Liver (tissue), 3 donors: ENCODE measurements at regions not wholly inside any gene's neighbourhood (a gene's known extent, or its start where the extent isn't known, plus 50 kb on each side); places are given as distances from the start of the nearest gene placed in this dataset.

Experiments
- ATF3 ChIP-seq: IDR thresholded peaks from 2 replicates; pipeline ENCODE4 v1.6.1; 2016; ENCODE audit warnings: antibody characterized with exemption
- FOXA1 ChIP-seq: IDR thresholded peaks from 2 replicates; pipeline ENCODE4 v1.6.1; 2016; ENCODE audit warnings: antibody characterized with exemption
- GABPA ChIP-seq, 2 donors: IDR thresholded peaks in 1 of 2; conservative IDR thresholded peaks in 1 of 2; 2 replicates each; pipeline ENCODE4 v1.6.1; 2016; ENCODE audit warnings: antibody characterized with exemption in 2 of 2, mild to moderate bottlenecking in 1 of 2, moderate library complexity in 1 of 2
- HNF4G ChIP-seq: IDR thresholded peaks from 2 replicates; pipeline ENCODE4 v1.6.1; 2016; ENCODE audit warnings: antibody characterized with exemption
- JUND ChIP-seq, 2 donors: IDR thresholded peaks; 2 replicates each; pipeline ENCODE4 v1.6.1; 2016; ENCODE audit warnings: antibody characterized with exemption in 2 of 2
- MAX ChIP-seq: IDR thresholded peaks from 2 replicates; pipeline ENCODE4 v1.6.1; 2016; ENCODE audit warnings: antibody characterized with exemption
- RAD21 ChIP-seq, 2 donors: IDR thresholded peaks; 2 replicates each; pipeline ENCODE4 v1.6.1; 2016; ENCODE audit warnings: antibody characterized with exemption in 2 of 2, mild to moderate bottlenecking in 2 of 2
- REST ChIP-seq: IDR thresholded peaks from 2 replicates; pipeline ENCODE4 v1.6.1; 2016; ENCODE audit warnings: antibody characterized with exemption, mild to moderate bottlenecking
- RXRA ChIP-seq, 2 donors: IDR thresholded peaks; 2 replicates each; pipeline ENCODE4 v1.6.1; 2017 to 2018; ENCODE audit warnings: antibody characterized with exemption in 2 of 2, mild to moderate bottlenecking in 1 of 2
- SP1 ChIP-seq: IDR thresholded peaks from 2 replicates; pipeline ENCODE4 v1.6.1; 2018; ENCODE audit warnings: antibody characterized with exemption, mild to moderate bottlenecking
- TAF1 ChIP-seq: conservative IDR thresholded peaks from 2 replicates; pipeline ENCODE4 v1.6.1; 2016; ENCODE audit warnings: antibody characterized with exemption, mild to moderate bottlenecking
- YY1 ChIP-seq: IDR thresholded peaks from 2 replicates; pipeline ENCODE4 v1.6.1; 2016; ENCODE audit warnings: antibody characterized with exemption, mild to moderate bottlenecking
- TF ChIP-seq, protein P1 (sequence below): IDR thresholded peaks from 2 replicates; pipeline ENCODE4 v1.6.1; 2016; ENCODE audit warnings: antibody characterized with exemption
- TF ChIP-seq, protein P2 (sequence below): fragments of 150-350 bp; IDR thresholded peaks from 2 replicates; pipeline ENCODE4 v1.5.1; 2017; ENCODE audit warnings: improper control_type of control experiment, low read depth, low read length; ENCODE audit not compliant: missing input control
- donor health status: healthy.
- donor health status: healthy.

GRCh38 chr11:8799273-8799672 is 111.7 kb upstream of the AKIP1 start:
- TF ChIP-seq, protein P1, sequence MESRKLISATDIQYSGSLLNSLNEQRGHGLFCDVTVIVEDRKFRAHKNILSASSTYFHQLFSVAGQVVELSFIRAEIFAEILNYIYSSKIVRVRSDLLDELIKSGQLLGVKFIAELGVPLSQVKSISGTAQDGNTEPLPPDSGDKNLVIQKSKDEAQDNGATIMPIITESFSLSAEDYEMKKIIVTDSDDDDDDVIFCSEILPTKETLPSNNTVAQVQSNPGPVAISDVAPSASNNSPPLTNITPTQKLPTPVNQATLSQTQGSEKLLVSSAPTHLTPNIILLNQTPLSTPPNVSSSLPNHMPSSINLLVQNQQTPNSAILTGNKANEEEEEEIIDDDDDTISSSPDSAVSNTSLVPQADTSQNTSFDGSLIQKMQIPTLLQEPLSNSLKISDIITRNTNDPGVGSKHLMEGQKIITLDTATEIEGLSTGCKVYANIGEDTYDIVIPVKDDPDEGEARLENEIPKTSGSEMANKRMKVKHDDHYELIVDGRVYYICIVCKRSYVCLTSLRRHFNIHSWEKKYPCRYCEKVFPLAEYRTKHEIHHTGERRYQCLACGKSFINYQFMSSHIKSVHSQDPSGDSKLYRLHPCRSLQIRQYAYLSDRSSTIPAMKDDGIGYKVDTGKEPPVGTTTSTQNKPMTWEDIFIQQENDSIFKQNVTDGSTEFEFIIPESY: no peak
- TF ChIP-seq, protein P2, sequence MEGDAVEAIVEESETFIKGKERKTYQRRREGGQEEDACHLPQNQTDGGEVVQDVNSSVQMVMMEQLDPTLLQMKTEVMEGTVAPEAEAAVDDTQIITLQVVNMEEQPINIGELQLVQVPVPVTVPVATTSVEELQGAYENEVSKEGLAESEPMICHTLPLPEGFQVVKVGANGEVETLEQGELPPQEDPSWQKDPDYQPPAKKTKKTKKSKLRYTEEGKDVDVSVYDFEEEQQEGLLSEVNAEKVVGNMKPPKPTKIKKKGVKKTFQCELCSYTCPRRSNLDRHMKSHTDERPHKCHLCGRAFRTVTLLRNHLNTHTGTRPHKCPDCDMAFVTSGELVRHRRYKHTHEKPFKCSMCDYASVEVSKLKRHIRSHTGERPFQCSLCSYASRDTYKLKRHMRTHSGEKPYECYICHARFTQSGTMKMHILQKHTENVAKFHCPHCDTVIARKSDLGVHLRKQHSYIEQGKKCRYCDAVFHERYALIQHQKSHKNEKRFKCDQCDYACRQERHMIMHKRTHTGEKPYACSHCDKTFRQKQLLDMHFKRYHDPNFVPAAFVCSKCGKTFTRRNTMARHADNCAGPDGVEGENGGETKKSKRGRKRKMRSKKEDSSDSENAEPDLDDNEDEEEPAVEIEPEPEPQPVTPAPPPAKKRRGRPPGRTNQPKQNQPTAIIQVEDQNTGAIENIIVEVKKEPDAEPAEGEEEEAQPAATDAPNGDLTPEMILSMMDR: no peak
- no peak for TF ChIP-seq RAD21 (IDR thresholded peaks at IDR 0.05)
- TF ChIP-seq JUND (IDR thresholded peaks at IDR 0.05): no peak
- no peak for TF ChIP-seq REST
- TF ChIP-seq ATF3: no peak
- TF ChIP-seq RXRA (IDR thresholded peaks at IDR 0.05): no peak
- TF ChIP-seq TAF1: no peak
- TF ChIP-seq GABPA (IDR thresholded peaks at IDR 0.05 in 1 of 2, conservative IDR thresholded peaks at IDR 0.05 in 1 of 2): no peak
- TF ChIP-seq MAX: no peak
- no peak for TF ChIP-seq SP1
- TF ChIP-seq HNF4G: no peak
- no peak for TF ChIP-seq YY1
- no peak for TF ChIP-seq FOXA1
